HAP-1 (cell line): ENCODE measurements at regions not wholly inside any gene's neighbourhood (a gene's known extent, or its start where the extent isn't known, plus 50 kb on each side); places are given as distances from the start of the nearest gene placed in this dataset.

ENCODE experiments used
- DNase-seq, 2 experiments: peaks; one replicate each; pipeline ENCODE4 v3.0.0-alpha.2; 2016 to 2020; ENCODE audit warnings: low spot score in 2 of 2
- H3K27me3 ChIP-seq: fragments of 250-450 bp; sonication (Bioruptor Pico); 2 replicates; pipeline ENCODE4 v1.5.1; 2020; ENCODE audit warnings: low read depth, mild to moderate bottlenecking, moderate library complexity
- H3K36me3 ChIP-seq: fragments of 250-450 bp; sonication (Bioruptor Pico); replicated peaks from 2 replicates; pipeline ENCODE4 v1.5.1; 2020; ENCODE audit warnings: mild to moderate bottlenecking
- H3K4me1 ChIP-seq: fragments of 250-450 bp; sonication (Bioruptor Pico); 2 replicates; pipeline ENCODE4 v1.5.1; 2020; ENCODE audit warnings: mild to moderate bottlenecking
- H3K4me3 ChIP-seq: fragments of 250-450 bp; sonication (Bioruptor Pico); 2 replicates; pipeline ENCODE4 v1.5.1; 2020; ENCODE audit warnings: mild to moderate bottlenecking, moderate library complexity
- H3K9me3 ChIP-seq: fragments of 250-450 bp; sonication (Bioruptor Pico); 2 replicates; pipeline ENCODE4 v1.5.1; 2020; ENCODE audit warnings: mild to moderate bottlenecking, moderate library complexity
- in situ Hi-C: fragments of 300-500 bp; cut with MboI; formaldehyde crosslinking; loops from 3 replicates; pipeline ENCODE4 v1.14.3; 2020; ENCODE audit warnings: low sequenced_read_pairs, inconsistent platforms, mixed read lengths

DNA sequence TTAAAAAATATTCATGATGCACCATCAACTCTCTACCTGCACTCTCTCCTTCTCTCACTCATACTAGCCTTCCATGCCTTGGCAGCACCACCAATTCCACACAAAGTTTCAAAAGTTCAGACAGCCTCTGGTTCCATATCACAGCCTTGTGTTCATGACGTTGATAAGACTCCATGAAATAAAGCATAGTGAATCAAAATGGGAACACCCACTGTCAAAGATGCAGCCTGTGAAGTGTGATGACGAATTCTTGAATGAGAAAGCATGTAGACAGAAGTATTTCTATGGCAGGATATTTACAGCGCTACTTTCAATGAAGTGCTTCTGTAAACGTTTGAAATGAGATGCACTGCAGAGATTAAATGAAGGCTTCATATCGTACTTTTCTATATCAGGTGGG, 77.3 kb upstream of the FERMT1 start:
- no peak for DNase-seq
- 0 out of 2 replicates have a peak, but pooled peaks cover 2% of the 10 kb centered on the region for H3K27me3 ChIP-seq
- in situ Hi-C loops, result no loop called here
- no peaks in the 10 kb centered on the region for H3K9me3 ChIP-seq
- H3K4me1 ChIP-seq, result no peaks in the 10 kb centered on the region
- H3K36me3 ChIP-seq, result no peaks in the 10 kb centered on the region
- no peak overlapping the region for H3K4me3 ChIP-seq

DNA sequence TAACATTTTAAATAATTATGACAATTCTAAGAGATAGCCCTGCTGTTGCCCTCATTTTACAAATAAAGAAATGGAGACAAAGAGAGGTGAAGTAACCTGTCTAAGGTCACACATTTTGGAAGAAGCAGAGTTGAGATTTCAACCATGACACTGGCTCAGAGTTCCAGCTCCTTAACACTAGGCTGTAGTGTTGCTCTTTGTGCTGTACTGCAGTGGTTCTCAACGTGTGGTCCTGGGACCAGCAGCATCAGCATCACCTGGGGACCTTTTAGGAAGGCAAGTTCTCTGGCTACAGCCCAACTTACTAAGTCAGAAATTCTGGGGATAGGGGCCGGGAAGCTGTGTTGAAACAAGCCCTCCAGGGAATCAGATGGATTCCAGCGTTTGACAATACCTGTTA, 62.4 kb upstream of the FERMT1 start:
- DNase-seq, result no peak

DNA sequence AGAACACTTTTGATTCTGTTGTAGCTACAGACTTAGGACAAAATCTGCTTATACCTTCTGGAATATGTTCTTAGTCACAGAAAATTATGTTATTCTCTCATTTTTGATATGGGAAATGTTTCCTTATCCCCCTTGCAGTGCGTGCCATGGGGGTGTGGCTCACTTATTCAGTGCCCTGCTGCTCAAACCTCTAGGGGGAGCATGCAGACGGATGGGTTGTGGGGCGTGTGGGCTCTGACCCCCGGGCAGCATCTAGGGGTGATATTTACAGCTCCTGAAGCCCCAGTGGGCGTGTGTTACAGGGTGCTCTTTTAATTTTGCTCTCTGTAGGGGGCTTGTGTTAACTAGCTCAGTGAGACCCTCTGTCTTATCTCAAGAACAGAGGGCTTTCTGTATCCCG, 61.3 kb upstream of the FERMT1 start:
- DNase-seq, result no peak
- Histone ChIP-seq H3K4me3 (no peak overlapping the region), H3K4me1 (no peaks in the 10 kb centered on the region), H3K36me3 (no peaks in the 10 kb centered on the region), H3K27me3 (no peaks in the 10 kb centered on the region), H3K9me3 (no peaks in the 10 kb centered on the region)
- in situ Hi-C loops, result no loop called here

More for the DNA sequence above, 62.4 kb upstream of the FERMT1 start:
- H3K4me1 ChIP-seq, result no peaks in the 10 kb centered on the region
- H3K36me3 ChIP-seq, result no peaks in the 10 kb centered on the region
- H3K4me3 ChIP-seq, result no peak overlapping the region
- H3K27me3 ChIP-seq, result no peaks in the 10 kb centered on the region
- in situ Hi-C loops, result no loop called here
- no peaks in the 10 kb centered on the region for H3K9me3 ChIP-seq

DNA sequence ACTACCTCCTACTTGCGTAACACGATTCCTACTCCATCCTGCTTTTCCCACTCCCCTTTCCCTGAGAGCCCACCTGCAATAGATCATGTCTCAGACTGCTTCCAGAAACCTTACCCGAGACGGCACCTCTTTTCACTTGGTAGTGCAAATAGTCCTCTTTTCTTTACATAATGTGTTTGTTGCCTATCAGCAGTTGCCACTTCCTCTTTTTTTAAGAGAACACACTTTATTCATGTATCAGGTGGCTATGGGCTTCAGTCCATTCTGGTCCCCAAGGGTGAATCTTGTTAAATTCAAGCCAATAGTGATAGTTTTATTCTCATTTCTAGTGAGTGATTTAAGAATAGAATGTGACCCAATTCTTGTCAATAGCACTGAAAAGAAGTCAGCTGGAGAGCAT, 57.7 kb upstream of the FERMT1 start:
- Histone ChIP-seq H3K9me3 (no peaks in the 10 kb centered on the region), H3K4me3 (no peak overlapping the region), H3K4me1 (no peaks in the 10 kb centered on the region), H3K27me3 (0 out of 2 replicates have a peak, but pooled peaks cover 6% of the 10 kb centered on the region), H3K36me3 (no peaks in the 10 kb centered on the region)
- in situ Hi-C loops, result no loop called here
- no peak for DNase-seq

DNA sequence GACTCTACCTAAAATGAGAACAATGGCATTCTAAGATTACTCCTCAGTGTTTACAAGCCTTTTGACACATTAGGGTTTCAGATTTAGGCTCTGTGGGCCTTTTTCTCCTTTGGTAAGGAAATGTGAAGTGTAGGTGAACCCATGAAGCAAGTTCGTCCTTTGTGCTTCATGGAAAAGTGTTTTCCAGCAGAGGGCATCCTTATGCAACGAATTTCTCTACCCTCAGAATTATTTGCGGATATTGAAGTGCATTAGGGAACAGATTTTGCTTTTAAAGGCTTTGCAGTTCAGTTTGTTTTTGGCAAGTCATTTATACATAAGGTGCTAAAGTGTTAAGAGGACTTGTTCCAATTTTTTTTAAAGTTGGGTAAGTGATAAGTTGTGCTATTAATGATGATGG, 55.7 kb upstream of the FERMT1 start:
- in situ Hi-C loops, result no loop called here
- H3K4me3 ChIP-seq, result no peak overlapping the region
- no peaks in the 10 kb centered on the region for H3K9me3 ChIP-seq
- H3K36me3 ChIP-seq, result no peaks in the 10 kb centered on the region
- no peaks in the 10 kb centered on the region for H3K4me1 ChIP-seq
- DNase-seq, result peak; percentile 23 to 33
- 0 out of 2 replicates have a peak, but pooled peaks cover 6% of the 10 kb centered on the region for H3K27me3 ChIP-seq

DNA sequence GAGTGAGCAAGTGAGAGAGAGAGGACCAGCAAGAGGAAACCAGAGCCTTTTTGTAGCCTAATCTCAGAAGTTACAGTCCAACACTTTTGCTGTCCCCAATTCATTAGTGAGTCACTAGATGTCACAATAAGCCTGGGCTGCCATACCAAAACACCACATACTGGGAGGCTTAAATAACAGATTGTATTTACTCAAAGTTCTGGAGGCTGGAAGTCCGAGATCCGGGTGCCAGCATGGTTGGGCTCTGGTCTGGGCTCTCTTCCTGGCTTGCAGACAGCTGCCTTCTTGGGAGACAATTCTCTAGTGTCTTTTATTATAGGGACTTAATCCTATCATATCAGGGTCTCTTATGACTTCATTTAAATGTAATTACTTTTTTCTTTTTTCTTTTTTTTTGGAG, 50.7 kb upstream of the FERMT1 start:
- Histone ChIP-seq H3K36me3 (no peaks in the 10 kb centered on the region), H3K4me1 (no peaks in the 10 kb centered on the region), H3K9me3 (no peaks in the 10 kb centered on the region), H3K27me3 (0 out of 2 replicates have a peak, but pooled peaks cover 3% of the 10 kb centered on the region), H3K4me3 (no peak overlapping the region)
- in situ Hi-C loops, result no loop called here
- DNase-seq, result no peak
